WTC11 (cell line): ENCODE measurements at regions not wholly inside any gene's neighbourhood (a gene's known extent, or its start where the extent isn't known, plus 50 kb on each side); places are given as distances from the start of the nearest gene placed in this dataset.

ENCODE experiments used
- ATAC-seq: fragments of 200-7000 bp; cut with Tn5 transposase; 2 replicates; pipeline ENCODE4 v1.10.0; 2021; ENCODE audit warnings: mild to moderate bottlenecking, moderate library complexity
- CTCF ChIA-PET: fragments of 300-600 bp; sonication (Branson Sonifier 250); formaldehyde crosslinking; loops from one replicate; lab custom pipeline; 2021; ENCODE audit warnings: antibody characterized with exemption; lab: Charles Lee
- POLR2A ChIA-PET: fragments of 350-600 bp; sonication (Branson Sonifier 250); formaldehyde crosslinking; loops from one replicate; lab custom pipeline; 2021; ENCODE audit warnings: antibody characterized with exemption; lab: Charles Lee
- DNase-seq: peaks from one replicate; pipeline ENCODE4 v3.0.0; 2021; ENCODE audit warnings: low spot score
- H3K27ac Mint-ChIP-seq: 2 replicates; pipeline ENCODE4 v1.8.0; 2021; ENCODE audit warnings: mixed read lengths
- H3K27me3 Mint-ChIP-seq: 2 replicates; pipeline ENCODE4 v1.8.0; 2021; ENCODE audit warnings: low read depth, mild to moderate bottlenecking, moderate library complexity, mixed read lengths
- H3K36me3 Mint-ChIP-seq: 2 replicates; pipeline ENCODE4 v1.8.0; 2021; ENCODE audit warnings: mixed read lengths
- H3K4me1 Mint-ChIP-seq: 2 replicates; pipeline ENCODE4 v1.8.0; 2022; ENCODE audit warnings: mixed read lengths
- H3K4me3 Mint-ChIP-seq: 2 replicates; pipeline ENCODE4 v1.8.0; 2021; ENCODE audit warnings: mild to moderate bottlenecking, moderate library complexity, mixed read lengths
- H3K9me3 Mint-ChIP-seq: 2 replicates; pipeline ENCODE4 v1.8.0; 2021; ENCODE audit warnings: mixed read lengths
- AR ChIP-seq: fragments of 250-450 bp; sonication (Bioruptor Pico); IDR thresholded peaks from 2 replicates; pipeline ENCODE4 v1.9.0; 2021; ENCODE audit warnings: mild to moderate bottlenecking
- ATF1 ChIP-seq: sonication (generic); formaldehyde crosslinking; IDR thresholded peaks from 2 replicates; pipeline ENCODE4 v1.8.1; 2023; ENCODE audit warnings: mild to moderate bottlenecking, moderate library complexity, missing genetic modification reagents
- CTCF ChIP-seq: fragments of 200-600 bp; IDR thresholded peaks from 2 replicates; pipeline ENCODE4 v1.8.0; 2022; ENCODE audit warnings: antibody characterized with exemption
- EMX1 ChIP-seq: fragments of 250-450 bp; sonication (Bioruptor Pico); IDR thresholded peaks from 2 replicates; pipeline ENCODE4 v1.8.0; 2021; ENCODE audit warnings: mild to moderate bottlenecking
- ETV6 ChIP-seq: sonication (generic); formaldehyde crosslinking; IDR thresholded peaks from 2 replicates; pipeline ENCODE4 v1.8.1; 2022; ENCODE audit warnings: mild to moderate bottlenecking, missing genetic modification reagents
- GABPB1 ChIP-seq: sonication (generic); formaldehyde crosslinking; IDR thresholded peaks from 2 replicates; pipeline ENCODE4 v1.8.1; 2023; ENCODE audit warnings: mild to moderate bottlenecking, missing genetic modification reagents
- IRF1 ChIP-seq: sonication (generic); formaldehyde crosslinking; IDR thresholded peaks from 2 replicates; pipeline ENCODE4 v1.8.0; 2023; ENCODE audit warnings: missing genetic modification reagents
- MYBL2 ChIP-seq: sonication (generic); formaldehyde crosslinking; IDR thresholded peaks from 2 replicates; pipeline ENCODE4 v1.8.1; 2023; ENCODE audit warnings: mild to moderate bottlenecking, moderate library complexity, missing genetic modification reagents
- NFYB ChIP-seq: sonication (generic); formaldehyde crosslinking; conservative IDR thresholded peaks from 2 replicates; pipeline ENCODE4 v1.8.0; 2022; ENCODE audit warnings: low read depth, missing genetic modification reagents
- ZMAT4 ChIP-seq: fragments of 250-450 bp; sonication (Bioruptor Pico); IDR thresholded peaks from 2 replicates; pipeline ENCODE4 v1.9.0; 2021; ENCODE audit warnings: mild to moderate bottlenecking
- ZNF219 ChIP-seq: sonication (generic); formaldehyde crosslinking; IDR thresholded peaks from 2 replicates; pipeline ENCODE4 v1.8.0; 2023; ENCODE audit warnings: missing genetic modification reagents, mild to moderate bottlenecking, borderline replicate concordance
- ZNF317 ChIP-seq: sonication (generic); formaldehyde crosslinking; IDR thresholded peaks from 2 replicates; pipeline ENCODE4 v1.8.1; 2023; ENCODE audit warnings: low read depth, mild to moderate bottlenecking, moderate library complexity, missing genetic modification reagents, borderline replicate concordance
- ZNF423 ChIP-seq: fragments of 250-450 bp; sonication (Bioruptor Pico); IDR thresholded peaks from 2 replicates; pipeline ENCODE4 v2.1.2; 2022; ENCODE audit warnings: mild to moderate bottlenecking, moderate library complexity
- TF ChIP-seq, protein P1 (sequence below): sonication (generic); formaldehyde crosslinking; conservative IDR thresholded peaks from 2 replicates; pipeline ENCODE4 v1.8.1; 2023; ENCODE audit warnings: mild to moderate bottlenecking, low read depth, missing genetic modification reagents, moderate library complexity
- TF ChIP-seq, protein P2 (sequence below): sonication (generic); formaldehyde crosslinking; IDR thresholded peaks from 2 replicates; pipeline ENCODE4 v1.8.0; 2022; ENCODE audit warnings: missing genetic modification reagents

DNA sequence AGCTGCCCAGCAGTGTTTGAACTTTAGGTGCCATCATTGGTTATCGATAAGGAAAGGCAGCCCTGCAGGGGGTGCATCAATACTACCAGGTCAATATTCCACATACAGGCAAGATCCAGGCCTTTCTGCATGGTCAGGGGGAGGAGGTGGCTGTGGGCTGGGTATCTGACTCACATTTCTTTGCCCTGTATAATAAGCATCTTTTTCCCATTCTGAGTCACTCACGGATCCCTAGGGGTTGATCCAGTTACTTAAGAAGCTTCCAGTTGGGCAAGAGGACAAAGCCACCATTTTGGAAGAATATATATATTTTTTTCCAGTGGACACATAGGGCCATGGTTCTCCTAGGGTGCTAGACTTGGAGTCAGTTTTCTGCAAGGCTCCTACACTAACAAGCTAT lies 114.2 kb upstream of the HABP2 start (continued):
- TF ChIP-seq, protein P1, sequence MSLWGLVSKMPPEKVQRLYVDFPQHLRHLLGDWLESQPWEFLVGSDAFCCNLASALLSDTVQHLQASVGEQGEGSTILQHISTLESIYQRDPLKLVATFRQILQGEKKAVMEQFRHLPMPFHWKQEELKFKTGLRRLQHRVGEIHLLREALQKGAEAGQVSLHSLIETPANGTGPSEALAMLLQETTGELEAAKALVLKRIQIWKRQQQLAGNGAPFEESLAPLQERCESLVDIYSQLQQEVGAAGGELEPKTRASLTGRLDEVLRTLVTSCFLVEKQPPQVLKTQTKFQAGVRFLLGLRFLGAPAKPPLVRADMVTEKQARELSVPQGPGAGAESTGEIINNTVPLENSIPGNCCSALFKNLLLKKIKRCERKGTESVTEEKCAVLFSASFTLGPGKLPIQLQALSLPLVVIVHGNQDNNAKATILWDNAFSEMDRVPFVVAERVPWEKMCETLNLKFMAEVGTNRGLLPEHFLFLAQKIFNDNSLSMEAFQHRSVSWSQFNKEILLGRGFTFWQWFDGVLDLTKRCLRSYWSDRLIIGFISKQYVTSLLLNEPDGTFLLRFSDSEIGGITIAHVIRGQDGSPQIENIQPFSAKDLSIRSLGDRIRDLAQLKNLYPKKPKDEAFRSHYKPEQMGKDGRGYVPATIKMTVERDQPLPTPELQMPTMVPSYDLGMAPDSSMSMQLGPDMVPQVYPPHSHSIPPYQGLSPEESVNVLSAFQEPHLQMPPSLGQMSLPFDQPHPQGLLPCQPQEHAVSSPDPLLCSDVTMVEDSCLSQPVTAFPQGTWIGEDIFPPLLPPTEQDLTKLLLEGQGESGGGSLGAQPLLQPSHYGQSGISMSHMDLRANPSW (CRISPR knock-in tag): no peak
- TF ChIP-seq CTCF (no peak), ZMAT4 (CRISPR knock-in tag) (no peak), ZNF423 (no peak)
- TF ChIP-seq, protein P2, sequence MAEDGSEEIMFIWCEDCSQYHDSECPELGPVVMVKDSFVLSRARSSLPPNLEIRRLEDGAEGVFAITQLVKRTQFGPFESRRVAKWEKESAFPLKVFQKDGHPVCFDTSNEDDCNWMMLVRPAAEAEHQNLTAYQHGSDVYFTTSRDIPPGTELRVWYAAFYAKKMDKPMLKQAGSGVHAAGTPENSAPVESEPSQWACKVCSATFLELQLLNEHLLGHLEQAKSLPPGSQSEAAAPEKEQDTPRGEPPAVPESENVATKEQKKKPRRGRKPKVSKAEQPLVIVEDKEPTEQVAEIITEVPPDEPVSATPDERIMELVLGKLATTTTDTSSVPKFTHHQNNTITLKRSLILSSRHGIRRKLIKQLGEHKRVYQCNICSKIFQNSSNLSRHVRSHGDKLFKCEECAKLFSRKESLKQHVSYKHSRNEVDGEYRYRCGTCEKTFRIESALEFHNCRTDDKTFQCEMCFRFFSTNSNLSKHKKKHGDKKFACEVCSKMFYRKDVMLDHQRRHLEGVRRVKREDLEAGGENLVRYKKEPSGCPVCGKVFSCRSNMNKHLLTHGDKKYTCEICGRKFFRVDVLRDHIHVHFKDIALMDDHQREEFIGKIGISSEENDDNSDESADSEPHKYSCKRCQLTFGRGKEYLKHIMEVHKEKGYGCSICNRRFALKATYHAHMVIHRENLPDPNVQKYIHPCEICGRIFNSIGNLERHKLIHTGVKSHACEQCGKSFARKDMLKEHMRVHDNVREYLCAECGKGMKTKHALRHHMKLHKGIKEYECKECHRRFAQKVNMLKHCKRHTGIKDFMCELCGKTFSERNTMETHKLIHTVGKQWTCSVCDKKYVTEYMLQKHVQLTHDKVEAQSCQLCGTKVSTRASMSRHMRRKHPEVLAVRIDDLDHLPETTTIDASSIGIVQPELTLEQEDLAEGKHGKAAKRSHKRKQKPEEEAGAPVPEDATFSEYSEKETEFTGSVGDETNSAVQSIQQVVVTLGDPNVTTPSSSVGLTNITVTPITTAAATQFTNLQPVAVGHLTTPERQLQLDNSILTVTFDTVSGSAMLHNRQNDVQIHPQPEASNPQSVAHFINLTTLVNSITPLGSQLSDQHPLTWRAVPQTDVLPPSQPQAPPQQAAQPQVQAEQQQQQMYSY: no peak

DNA sequence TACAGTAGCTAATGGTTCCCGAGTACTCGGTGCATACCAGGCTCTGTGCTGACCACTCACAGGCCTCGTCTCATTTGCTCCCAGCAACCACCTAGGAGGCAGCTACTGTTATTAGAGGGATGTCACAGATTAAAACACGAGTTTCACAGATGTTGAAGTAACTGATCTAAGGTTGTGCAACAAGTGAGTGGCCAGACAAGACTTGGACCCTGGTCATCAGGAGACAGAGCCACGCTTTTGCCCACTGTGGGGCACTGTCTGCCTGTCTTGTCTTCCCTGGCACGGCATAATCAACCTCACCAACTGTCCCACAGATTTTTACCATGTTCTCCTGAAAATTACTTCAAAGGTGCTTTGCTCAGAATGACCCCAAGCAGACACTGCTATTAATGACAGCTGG lies 111.6 kb upstream of the HABP2 start:
- ATAC-seq (no peak), DNase-seq (no peak)
- H3K27ac Mint-ChIP-seq: no peak overlapping the region
- H3K9me3 Mint-ChIP-seq: no peaks in the 10 kb centered on the region
- TF ChIP-seq IRF1 (CRISPR knock-in tag): no peak
- H3K4me1 Mint-ChIP-seq: no peaks in the 10 kb centered on the region
- ChIA-PET POLR2A (no interaction called here), CTCF (no interaction called here)
- H3K4me3 Mint-ChIP-seq: no peak overlapping the region
- H3K27me3 Mint-ChIP-seq: peaks cover 5% of the 10 kb centered on the region; the same call in 1 of the 2 replicates
- no peaks in the 10 kb centered on the region for H3K36me3 Mint-ChIP-seq

DNA sequence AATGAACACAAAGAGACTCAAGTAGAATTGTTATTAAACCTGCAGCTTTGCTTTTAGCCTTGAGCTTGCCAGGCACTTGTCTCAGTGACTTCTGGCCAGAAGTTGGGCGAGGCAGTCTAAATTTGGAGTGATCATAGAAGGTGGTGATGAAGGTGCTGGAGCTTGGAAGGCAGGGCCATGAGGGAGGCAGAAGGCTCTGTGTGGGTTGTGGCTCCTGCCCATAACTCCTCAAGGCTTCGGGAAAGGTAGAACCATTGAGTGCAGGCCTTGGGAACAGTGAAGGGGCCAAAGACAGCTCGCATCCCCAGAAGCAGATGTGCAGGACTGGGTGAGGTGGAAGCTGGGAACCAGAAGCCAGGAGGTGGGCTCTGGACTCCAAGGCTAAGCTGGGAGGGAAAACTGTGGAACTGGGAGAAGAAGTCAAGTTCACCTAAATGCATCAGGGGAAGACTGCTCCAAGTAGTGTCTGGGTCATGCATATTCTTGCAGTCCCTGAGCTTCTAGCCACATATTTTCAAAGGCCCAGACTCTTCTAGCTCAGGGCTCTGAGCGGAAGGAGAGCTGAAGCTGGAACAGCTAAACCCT lies 111.1 kb upstream of the HABP2 start:
- DNase-seq (no peak), ATAC-seq (no peak)
- Mint-ChIP-seq H3K4me3 (no peak overlapping the region), H3K27ac (no peak overlapping the region), H3K36me3 (no peaks in the 10 kb centered on the region), H3K27me3 (no peaks in the 10 kb centered on the region; the same call in 1 of the 2 replicates), H3K4me1 (no peaks in the 10 kb centered on the region), H3K9me3 (no peaks in the 10 kb centered on the region)
- ChIA-PET POLR2A (no interaction called here), CTCF (interaction anchor here (1.0 to 1.2 kb wide), 3 partner anchors 8 to 121 kb away, joined by 3 to 6 read pairs (median 3); no protein-coding TSS in a partner anchor)
- no peak for TF ChIP-seq ETV6

- no peak for ATAC-seq
- H3K36me3 Mint-ChIP-seq: no peaks in the 10 kb centered on the region
- POLR2A ChIA-PET: no interaction called here
- no peak for TF ChIP-seq ZNF219 (CRISPR knock-in tag)
- TF ChIP-seq NFYB (CRISPR knock-in tag): no peak
- TF ChIP-seq AR (CRISPR knock-in tag): no peak
- no peak for TF ChIP-seq MYBL2 (CRISPR knock-in tag)
- TF ChIP-seq EMX1 (CRISPR knock-in tag): no peak
- TF ChIP-seq GABPB1 (CRISPR knock-in tag): no peak
- no peak for TF ChIP-seq ATF1 (CRISPR knock-in tag)
- no peak for TF ChIP-seq ZNF317 (CRISPR knock-in tag)
- no peak for TF ChIP-seq CTCF
Measured at GRCh38 chr10:113442336-113442735, 110.5 kb upstream of the HABP2 start.

More at GRCh38 chr10:113442336-113442735, 110.5 kb upstream of the HABP2 start:
- CTCF ChIA-PET: interaction anchor here (1.0 to 1.2 kb wide), 5 partner anchors 9 to 121 kb away, joined by 3 to 6 read pairs (median 5); no protein-coding TSS in a partner anchor
- Mint-ChIP-seq H3K9me3 (no peaks in the 10 kb centered on the region), H3K4me3 (no peak overlapping the region), H3K27me3 (peaks cover 2% of the 10 kb centered on the region; the same call in 1 of the 2 replicates), H3K27ac (no peak overlapping the region), H3K4me1 (no peaks in the 10 kb centered on the region)
- no peak for DNase-seq
